Smooth muscle cell of the brain vasculature (primary cell): ENCODE measurements at regions not wholly inside any gene's neighbourhood (a gene's known extent, or its start where the extent isn't known, plus 50 kb on each side); places are given as distances from the start of the nearest gene placed in this dataset.
"Not testable (repeated sequence)": the region's sequence is repeated elsewhere in the genome, so short reads cannot be mapped to it uniquely, and the experiment has no call there.

ENCODE experiments used
- DNase-seq: peaks from one replicate; pipeline ENCODE4 v3.0.0-alpha.2; 2012; ENCODE audit warnings: low read depth, low spot score

GRCh38 chr5:155114655-155115054, 101.1 kb downstream of the KIF4B start:
- DNase-seq, result no peak

- DNase-seq, result no peak
These were observed 103.1 kb downstream of the KIF4B start for GRCh38 chr5:155116456-155117251.

- DNase-seq, result no peak
These were observed 112.1 kb downstream of the KIF4B start for GRCh38 chr5:155125551-155126095.

GRCh38 chr5:155126573-155126972, 113.0 kb downstream of the KIF4B start:
- DNase-seq, result no peak

GRCh38 chr5:155127552-155127951, 114.0 kb downstream of the KIF4B start:
- DNase-seq, result no peak

GRCh38 chr5:155128786-155129512, 115.4 kb downstream of the KIF4B start:
- no peak for DNase-seq

- no peak for DNase-seq
These were observed 115.9 kb downstream of the KIF4B start for GRCh38 chr5:155129513-155129880.

GRCh38 chr5:155134130-155134529, 120.6 kb downstream of the KIF4B start:
- DNase-seq, result no peak

- DNase-seq, result no peak
These were observed 122.8 kb downstream of the KIF4B start for GRCh38 chr5:155136216-155136850.

- DNase-seq, result no peak
These were observed 124.1 kb downstream of the KIF4B start for GRCh38 chr5:155137683-155138082.

GRCh38 chr5:155140646-155141045, 127.1 kb downstream of the KIF4B start:
- DNase-seq, result no peak

- DNase-seq, result no peak
These were observed 131.4 kb downstream of the KIF4B start for GRCh38 chr5:155144956-155145355.

GRCh38 chr5:155147222-155147621, 133.7 kb downstream of the KIF4B start:
- no peak for DNase-seq

GRCh38 chr5:155148694-155149093, 135.1 kb downstream of the KIF4B start:
- DNase-seq, result no peak

GRCh38 chr5:155150012-155150411, 136.5 kb downstream of the KIF4B start:
- no peak for DNase-seq

GRCh38 chr5:155154973-155155372, 141.4 kb downstream of the KIF4B start:
- no peak for DNase-seq

GRCh38 chr5:155163084-155163483, 149.5 kb downstream of the KIF4B start:
- DNase-seq, result not testable (repeated sequence)

- DNase-seq, result no peak
These were observed 154.2 kb downstream of the KIF4B start for GRCh38 chr5:155167736-155168135.

- DNase-seq, result no peak
These were observed 168.0 kb downstream of the KIF4B start for GRCh38 chr5:155181542-155181941.

- no peak for DNase-seq
These were observed 175.9 kb downstream of the KIF4B start for GRCh38 chr5:155189476-155189875.

GRCh38 chr5:155189981-155190380, 176.4 kb downstream of the KIF4B start:
- no peak for DNase-seq

- no peak for DNase-seq
These were observed 179.5 kb downstream of the KIF4B start for GRCh38 chr5:155193029-155193428.
